ENCODE measurements at regions not wholly inside any gene's neighbourhood (a gene's known extent, or its start where the extent isn't known, plus 50 kb on each side); places are given as distances from the start of the nearest gene placed in this dataset.

DNA sequence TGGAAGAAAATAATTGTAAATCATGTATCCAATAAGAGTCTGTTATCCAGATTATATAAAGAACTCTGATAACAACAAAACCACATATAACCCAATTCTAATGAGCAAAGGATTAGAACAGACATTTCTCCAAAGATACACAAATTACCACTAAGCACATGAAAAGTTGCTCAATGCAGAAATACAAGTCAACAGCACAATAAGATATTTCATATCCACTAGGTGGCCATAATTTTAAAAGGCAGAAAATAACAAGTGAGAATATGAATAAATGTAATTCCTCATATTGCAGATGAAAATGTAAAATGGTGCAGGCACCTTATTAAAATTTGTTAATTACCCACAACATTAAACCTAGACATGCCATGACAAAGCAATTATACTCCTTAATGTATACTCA, 73.9 kb upstream of the ZCCHC13 start:
- TF ChIP-seq, protein P1, sequence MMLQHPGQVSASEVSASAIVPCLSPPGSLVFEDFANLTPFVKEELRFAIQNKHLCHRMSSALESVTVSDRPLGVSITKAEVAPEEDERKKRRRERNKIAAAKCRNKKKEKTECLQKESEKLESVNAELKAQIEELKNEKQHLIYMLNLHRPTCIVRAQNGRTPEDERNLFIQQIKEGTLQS (CRISPR knock-in tag; conservative IDR thresholded peaks at IDR 0.05), result no peak
- TF ChIP-seq, protein P2, sequence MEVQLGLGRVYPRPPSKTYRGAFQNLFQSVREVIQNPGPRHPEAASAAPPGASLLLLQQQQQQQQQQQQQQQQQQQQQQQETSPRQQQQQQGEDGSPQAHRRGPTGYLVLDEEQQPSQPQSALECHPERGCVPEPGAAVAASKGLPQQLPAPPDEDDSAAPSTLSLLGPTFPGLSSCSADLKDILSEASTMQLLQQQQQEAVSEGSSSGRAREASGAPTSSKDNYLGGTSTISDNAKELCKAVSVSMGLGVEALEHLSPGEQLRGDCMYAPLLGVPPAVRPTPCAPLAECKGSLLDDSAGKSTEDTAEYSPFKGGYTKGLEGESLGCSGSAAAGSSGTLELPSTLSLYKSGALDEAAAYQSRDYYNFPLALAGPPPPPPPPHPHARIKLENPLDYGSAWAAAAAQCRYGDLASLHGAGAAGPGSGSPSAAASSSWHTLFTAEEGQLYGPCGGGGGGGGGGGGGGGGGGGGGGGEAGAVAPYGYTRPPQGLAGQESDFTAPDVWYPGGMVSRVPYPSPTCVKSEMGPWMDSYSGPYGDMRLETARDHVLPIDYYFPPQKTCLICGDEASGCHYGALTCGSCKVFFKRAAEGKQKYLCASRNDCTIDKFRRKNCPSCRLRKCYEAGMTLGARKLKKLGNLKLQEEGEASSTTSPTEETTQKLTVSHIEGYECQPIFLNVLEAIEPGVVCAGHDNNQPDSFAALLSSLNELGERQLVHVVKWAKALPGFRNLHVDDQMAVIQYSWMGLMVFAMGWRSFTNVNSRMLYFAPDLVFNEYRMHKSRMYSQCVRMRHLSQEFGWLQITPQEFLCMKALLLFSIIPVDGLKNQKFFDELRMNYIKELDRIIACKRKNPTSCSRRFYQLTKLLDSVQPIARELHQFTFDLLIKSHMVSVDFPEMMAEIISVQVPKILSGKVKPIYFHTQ (CRISPR knock-in tag; IDR thresholded peaks at IDR 0.05), result no peak
- TF ChIP-seq ZNF423 (CRISPR knock-in tag; IDR thresholded peaks at IDR 0.05) (no peak), CREB1 (CRISPR knock-in tag; IDR thresholded peaks at IDR 0.05) (no peak), NR1H2 (CRISPR knock-in tag; IDR thresholded peaks at IDR 0.05) (no peak), ESRRA (CRISPR knock-in tag; IDR thresholded peaks at IDR 0.05; ENCODE audit: borderline replicate concordance) (no peak), NFYB (CRISPR knock-in tag; conservative IDR thresholded peaks at IDR 0.05; ENCODE audit: low read depth) (no peak), ZNF219 (CRISPR knock-in tag; IDR thresholded peaks at IDR 0.05; ENCODE audit: borderline replicate concordance) (no peak), OVOL2 (CRISPR knock-in tag; IDR thresholded peaks at IDR 0.05; ENCODE audit: borderline replicate concordance) (no peak), TEAD1 (CRISPR knock-in tag; IDR thresholded peaks at IDR 0.05) (no peak)
- TF ChIP-seq, protein P3, sequence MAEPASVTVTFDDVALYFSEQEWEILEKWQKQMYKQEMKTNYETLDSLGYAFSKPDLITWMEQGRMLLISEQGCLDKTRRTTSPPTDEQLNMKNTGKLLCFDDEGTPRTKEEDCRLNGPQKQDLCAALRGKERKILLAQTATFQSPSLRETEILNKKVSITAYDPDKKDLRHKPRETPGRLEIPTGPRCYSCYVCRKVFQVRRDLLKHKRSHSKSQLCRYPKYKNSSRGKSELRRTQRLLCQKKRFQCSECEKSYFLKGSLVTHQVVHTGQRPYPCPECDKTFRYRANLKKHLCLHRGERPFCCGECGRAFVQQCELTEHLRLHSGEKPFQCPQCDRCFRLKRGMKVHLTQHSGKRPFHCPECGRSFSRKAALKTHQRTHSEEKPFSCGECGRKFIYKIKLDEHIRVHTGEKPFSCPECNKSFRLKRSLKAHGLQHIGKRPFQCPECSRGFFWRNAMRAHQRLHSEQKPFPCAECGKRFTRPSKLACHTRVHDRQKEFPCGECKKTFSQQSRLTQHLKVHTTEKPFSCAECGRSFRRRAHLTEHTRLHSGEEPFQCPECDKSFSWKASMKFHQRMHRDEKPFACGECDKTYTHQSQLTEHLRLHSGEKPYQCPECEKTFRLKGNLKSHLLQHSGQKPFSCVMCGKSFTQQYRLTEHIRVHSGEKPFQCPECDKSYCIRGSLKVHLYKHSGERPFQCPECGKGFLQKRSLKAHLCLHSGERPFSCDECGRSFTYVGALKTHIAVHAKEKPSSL (CRISPR knock-in tag; conservative IDR thresholded peaks at IDR 0.05), result no peak
- TF ChIP-seq, protein P4, sequence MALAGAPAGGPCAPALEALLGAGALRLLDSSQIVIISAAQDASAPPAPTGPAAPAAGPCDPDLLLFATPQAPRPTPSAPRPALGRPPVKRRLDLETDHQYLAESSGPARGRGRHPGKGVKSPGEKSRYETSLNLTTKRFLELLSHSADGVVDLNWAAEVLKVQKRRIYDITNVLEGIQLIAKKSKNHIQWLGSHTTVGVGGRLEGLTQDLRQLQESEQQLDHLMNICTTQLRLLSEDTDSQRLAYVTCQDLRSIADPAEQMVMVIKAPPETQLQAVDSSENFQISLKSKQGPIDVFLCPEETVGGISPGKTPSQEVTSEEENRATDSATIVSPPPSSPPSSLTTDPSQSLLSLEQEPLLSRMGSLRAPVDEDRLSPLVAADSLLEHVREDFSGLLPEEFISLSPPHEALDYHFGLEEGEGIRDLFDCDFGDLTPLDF (CRISPR knock-in tag; IDR thresholded peaks at IDR 0.05), result no peak
- TF ChIP-seq, protein P5, sequence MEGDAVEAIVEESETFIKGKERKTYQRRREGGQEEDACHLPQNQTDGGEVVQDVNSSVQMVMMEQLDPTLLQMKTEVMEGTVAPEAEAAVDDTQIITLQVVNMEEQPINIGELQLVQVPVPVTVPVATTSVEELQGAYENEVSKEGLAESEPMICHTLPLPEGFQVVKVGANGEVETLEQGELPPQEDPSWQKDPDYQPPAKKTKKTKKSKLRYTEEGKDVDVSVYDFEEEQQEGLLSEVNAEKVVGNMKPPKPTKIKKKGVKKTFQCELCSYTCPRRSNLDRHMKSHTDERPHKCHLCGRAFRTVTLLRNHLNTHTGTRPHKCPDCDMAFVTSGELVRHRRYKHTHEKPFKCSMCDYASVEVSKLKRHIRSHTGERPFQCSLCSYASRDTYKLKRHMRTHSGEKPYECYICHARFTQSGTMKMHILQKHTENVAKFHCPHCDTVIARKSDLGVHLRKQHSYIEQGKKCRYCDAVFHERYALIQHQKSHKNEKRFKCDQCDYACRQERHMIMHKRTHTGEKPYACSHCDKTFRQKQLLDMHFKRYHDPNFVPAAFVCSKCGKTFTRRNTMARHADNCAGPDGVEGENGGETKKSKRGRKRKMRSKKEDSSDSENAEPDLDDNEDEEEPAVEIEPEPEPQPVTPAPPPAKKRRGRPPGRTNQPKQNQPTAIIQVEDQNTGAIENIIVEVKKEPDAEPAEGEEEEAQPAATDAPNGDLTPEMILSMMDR (IDR thresholded peaks at IDR 0.05), result no peak
- TF ChIP-seq, protein P6, sequence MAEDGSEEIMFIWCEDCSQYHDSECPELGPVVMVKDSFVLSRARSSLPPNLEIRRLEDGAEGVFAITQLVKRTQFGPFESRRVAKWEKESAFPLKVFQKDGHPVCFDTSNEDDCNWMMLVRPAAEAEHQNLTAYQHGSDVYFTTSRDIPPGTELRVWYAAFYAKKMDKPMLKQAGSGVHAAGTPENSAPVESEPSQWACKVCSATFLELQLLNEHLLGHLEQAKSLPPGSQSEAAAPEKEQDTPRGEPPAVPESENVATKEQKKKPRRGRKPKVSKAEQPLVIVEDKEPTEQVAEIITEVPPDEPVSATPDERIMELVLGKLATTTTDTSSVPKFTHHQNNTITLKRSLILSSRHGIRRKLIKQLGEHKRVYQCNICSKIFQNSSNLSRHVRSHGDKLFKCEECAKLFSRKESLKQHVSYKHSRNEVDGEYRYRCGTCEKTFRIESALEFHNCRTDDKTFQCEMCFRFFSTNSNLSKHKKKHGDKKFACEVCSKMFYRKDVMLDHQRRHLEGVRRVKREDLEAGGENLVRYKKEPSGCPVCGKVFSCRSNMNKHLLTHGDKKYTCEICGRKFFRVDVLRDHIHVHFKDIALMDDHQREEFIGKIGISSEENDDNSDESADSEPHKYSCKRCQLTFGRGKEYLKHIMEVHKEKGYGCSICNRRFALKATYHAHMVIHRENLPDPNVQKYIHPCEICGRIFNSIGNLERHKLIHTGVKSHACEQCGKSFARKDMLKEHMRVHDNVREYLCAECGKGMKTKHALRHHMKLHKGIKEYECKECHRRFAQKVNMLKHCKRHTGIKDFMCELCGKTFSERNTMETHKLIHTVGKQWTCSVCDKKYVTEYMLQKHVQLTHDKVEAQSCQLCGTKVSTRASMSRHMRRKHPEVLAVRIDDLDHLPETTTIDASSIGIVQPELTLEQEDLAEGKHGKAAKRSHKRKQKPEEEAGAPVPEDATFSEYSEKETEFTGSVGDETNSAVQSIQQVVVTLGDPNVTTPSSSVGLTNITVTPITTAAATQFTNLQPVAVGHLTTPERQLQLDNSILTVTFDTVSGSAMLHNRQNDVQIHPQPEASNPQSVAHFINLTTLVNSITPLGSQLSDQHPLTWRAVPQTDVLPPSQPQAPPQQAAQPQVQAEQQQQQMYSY (CRISPR knock-in tag; IDR thresholded peaks at IDR 0.05), result no peak
- TF ChIP-seq, protein P7, sequence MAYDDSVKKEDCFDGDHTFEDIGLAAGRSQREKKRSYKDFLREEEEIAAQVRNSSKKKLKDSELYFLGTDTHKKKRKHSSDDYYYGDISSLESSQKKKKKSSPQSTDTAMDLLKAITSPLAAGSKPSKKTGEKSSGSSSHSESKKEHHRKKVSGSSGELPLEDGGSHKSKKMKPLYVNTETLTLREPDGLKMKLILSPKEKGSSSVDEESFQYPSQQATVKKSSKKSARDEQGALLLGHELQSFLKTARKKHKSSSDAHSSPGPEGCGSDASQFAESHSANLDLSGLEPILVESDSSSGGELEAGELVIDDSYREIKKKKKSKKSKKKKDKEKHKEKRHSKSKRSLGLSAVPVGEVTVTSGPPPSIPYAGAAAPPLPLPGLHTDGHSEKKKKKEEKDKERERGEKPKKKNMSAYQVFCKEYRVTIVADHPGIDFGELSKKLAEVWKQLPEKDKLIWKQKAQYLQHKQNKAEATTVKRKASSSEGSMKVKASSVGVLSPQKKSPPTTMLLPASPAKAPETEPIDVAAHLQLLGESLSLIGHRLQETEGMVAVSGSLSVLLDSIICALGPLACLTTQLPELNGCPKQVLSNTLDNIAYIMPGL (CRISPR knock-in tag; IDR thresholded peaks at IDR 0.05), result no peak
- TF ChIP-seq, protein P8, sequence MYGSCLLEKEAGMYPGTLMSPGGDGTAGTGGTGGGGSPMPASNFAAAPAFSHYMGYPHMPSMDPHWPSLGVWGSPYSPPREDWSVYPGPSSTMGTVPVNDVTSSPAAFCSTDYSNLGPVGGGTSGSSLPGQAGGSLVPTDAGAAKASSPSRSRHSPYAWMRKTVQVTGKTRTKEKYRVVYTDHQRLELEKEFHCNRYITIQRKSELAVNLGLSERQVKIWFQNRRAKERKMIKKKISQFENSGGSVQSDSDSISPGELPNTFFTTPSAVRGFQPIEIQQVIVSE (CRISPR knock-in tag; IDR thresholded peaks at IDR 0.05; ENCODE audit: borderline replicate concordance), result no peak
- Mint-ChIP-seq H3K9me3 (no peaks in the 10 kb centered on the region), H3K4me1 (peaks cover 26% of the 10 kb centered on the region), H3K36me3 (no peaks in the 10 kb centered on the region), H3K4me3 (no peak overlapping the region), H3K27ac (0 out of 2 replicates have a peak overlapping the region, but pooled peaks have one; percentile 15), H3K27me3 (ENCODE audit: low read depth) (no peaks in the 10 kb centered on the region)
- ATAC-seq (no peak), DNase-seq (ENCODE audit: low spot score) (no peak)
- POLR2A ChIA-PET, result no interaction called here
- CTCF ChIA-PET, result no interaction called here
